HG03066 (cell line): ENCODE measurements at regions not wholly inside any gene's neighbourhood (a gene's known extent, or its start where the extent isn't known, plus 50 kb on each side); places are given as distances from the start of the nearest gene placed in this dataset.

Experiments used
- ATAC-seq: cut with Tn5 transposase; IDR thresholded peaks from one replicate; pipeline ENCODE4 v1.9.1; 2021; ENCODE audit warnings: low read depth; ENCODE audit not compliant: unreplicated experiment

DNA sequence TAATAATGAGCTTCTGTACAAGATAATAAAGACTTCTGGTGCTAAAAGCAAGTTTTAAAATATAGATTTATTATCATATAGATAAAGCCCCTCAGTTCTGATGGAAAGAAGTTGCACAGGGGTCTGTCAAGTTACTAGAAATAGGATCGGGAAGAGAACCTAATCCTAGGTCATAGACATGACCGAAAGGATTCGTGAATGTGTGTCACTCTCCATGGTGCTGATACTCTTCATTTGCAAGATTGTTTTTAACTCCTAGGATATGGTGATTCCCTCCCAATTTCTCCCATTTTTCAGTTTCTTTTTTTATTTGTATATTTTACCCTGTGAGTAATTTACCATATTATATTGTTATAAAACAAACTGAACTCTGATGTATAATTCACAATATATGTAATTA, 58.9 kb upstream of the CTNNA2 start:
- no peak for ATAC-seq

DNA sequence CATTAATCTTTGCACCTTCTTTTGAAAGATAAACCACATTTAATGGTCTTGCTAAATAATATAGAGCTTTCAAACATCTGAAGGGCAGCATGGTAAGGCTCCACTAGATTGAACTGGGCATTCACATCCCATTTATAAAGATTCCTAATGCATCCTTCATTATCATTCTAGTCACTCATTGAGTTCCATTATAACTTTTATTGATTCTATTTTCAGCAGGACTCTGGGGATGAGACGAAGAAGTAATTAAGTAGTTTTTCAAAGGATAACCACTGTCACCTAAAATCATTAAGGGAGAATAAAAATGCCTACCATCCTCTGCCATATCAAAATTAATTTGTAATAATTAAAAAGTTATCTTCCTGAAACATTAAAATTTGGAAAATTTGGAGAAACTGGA, 60.2 kb upstream of the CTNNA2 start:
- no peak for ATAC-seq

DNA sequence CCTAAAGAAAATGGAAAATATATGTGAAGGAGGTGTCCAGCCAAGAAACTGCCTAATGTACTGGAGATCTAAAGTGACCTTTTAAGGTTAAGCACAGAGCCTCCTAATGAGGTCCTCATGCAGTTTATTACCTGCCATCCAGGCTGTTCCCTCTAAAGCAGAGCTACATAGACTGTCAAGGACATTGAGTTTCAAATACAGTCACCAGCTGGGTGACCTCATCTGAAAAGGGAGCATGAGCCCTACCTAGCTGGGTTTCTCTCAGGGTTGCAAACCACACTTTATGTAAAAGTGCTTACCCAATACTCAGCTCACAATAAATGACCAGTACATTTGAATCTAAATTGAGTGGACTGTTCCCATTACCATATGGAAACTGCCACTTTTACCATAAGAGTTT, 65.4 kb upstream of the CTNNA2 start:
- ATAC-seq: no peak

DNA sequence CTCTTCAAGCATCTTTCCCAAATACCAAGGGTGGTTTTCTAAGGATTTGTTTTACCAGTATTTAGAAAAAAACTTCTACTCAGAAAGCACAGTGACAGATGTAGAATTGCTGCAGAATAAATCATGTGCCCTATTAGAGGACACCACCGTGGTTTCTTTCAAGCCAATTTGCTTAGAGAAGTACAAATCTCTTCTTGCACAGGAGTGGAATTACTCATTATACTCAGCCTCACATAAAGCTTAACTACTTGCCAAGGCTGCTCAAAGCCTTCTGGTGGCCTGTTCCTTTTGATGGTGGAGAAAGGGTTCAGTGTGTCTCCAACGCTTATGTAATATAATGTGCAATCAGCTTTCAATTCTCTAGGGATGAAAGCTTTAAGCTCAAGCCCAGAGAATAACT, 66.5 kb upstream of the CTNNA2 start:
- no peak for ATAC-seq

DNA sequence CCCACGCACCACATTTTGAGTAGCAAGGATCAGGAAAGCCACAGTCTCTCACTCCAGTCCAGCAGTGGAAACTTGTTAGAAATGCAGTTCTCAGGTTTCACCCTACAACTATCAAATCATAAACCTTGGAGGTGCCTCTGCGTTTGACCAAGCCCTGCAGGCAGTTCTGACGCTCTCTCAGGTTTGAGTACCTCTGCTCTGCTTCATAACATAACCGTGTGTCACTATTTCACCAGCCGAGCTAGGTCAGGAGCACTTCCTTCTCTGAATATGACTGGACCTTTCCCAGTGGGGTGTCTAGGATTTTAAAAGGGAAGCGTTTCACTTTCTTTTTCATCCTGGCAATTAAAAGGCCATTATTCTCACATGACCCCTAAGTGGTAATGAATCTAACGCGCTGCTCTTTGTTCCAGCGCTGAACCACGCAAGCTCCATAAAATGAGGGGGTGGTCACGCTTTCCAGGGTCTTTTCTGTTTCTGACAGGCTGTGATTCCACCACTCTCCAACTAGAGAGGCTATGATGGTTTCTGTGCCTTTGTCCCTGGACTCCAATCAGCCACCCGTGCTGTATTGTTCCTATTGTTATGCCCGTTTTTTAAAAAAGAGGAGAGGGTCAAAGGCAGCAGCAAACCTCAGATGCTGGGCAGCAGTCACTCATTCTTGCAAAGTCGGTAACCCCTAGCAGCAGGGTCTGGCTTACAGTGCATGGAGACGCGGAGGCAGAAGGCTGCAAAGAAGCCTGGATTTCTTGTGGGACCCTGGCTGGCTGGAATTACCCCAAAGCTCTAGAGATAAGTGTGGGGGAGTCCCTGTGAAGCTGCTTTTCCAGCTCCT, 75.2 kb upstream of the CTNNA2 start:
- no peak for ATAC-seq

DNA sequence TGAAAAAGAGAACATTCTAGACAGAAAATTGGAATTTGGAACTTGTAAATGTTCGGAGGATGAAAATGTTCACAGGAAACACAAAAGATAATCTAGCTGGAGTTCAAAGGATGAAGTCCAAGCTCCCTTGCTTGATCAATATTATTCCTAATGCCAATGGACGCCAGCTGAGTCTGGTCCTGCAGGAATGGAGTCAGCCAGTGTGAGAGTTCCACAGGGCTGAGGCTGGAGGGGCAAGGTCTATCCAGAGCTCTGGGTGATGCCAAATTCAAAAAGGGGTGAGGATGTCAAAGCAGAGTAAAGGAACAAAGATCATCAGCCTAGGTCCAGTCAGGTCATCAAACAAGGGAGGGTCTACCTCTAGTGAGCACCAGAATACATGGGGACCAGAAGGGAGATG, 78.5 kb upstream of the CTNNA2 start:
- ATAC-seq: no peak

DNA sequence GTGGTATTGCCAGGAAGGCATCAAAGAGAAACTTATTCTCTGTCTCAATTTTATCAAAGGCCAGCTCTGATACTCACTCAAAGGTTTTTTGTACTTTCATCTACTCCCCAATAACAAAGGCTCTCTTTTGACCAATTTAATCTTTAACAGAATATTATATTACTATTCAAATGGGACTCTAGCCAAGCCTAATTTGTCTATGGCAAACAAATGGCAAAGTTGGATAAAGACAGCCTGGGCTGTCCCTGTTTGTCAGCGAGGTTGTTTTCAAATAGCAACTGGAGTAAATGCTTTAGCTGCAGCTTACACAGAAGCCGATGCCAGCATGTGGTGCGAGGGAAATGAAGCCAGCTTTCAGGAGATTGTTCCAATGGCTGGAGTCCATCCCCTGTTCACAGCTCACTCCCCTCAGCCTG, 80.1 kb upstream of the CTNNA2 start:
- no peak for ATAC-seq

DNA sequence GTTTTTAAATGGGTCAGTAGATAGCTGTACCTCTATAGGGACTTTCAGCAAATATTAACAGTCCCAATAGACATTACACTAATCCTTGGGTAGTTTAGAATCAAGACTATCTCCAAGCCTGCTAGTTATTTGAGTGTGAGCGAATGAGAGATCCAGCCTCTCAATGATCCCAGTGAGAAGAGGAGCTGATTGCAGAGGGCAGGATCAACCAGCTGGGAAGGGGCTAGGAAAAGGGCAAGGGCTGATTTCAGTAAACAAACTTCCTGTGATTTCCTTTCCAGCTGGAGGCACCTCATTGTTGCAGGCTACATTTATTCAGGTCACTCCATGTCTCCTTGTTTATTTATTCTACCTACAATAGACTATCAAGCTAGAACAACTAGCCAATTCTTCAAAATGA, 84.1 kb upstream of the CTNNA2 start:
- no peak for ATAC-seq

DNA sequence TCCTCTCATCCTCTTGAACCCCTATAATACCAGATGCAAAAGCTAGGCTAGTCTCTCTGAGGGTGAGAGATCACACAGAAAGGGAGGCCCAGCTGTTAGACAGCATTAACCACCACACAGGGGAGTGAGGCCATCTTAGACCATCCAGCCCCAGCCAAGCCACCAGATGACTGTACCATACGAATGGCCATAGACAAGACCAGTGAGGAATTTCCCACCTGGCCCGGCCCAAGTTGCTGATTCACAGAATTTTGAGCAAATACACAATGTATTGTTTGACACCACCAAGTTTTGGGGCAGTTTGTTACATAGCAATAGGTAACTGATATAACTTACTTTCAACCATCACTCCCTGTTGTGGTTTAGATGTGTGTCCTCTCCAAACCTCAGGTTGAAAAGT, 98.2 kb upstream of the CTNNA2 start:
- ATAC-seq: no peak

DNA sequence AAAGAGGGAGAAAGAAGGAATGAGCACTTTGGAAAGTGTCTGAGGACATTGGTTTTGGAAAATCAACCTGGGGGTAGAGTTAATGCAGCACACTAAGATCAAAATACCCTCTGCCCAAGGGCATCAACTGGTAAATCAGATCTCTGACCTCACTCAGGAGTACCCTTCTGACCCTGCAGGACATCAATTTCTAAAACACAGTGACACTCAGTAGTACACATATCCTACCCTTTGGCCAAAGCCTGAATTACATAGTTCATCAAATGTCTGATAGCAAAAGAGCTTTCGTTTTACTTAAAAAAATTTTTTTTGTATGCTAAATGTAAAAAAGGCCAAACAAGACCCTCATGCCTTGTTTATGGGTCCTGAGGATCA, 118.4 kb upstream of the CTNNA2 start:
- no peak for ATAC-seq

DNA sequence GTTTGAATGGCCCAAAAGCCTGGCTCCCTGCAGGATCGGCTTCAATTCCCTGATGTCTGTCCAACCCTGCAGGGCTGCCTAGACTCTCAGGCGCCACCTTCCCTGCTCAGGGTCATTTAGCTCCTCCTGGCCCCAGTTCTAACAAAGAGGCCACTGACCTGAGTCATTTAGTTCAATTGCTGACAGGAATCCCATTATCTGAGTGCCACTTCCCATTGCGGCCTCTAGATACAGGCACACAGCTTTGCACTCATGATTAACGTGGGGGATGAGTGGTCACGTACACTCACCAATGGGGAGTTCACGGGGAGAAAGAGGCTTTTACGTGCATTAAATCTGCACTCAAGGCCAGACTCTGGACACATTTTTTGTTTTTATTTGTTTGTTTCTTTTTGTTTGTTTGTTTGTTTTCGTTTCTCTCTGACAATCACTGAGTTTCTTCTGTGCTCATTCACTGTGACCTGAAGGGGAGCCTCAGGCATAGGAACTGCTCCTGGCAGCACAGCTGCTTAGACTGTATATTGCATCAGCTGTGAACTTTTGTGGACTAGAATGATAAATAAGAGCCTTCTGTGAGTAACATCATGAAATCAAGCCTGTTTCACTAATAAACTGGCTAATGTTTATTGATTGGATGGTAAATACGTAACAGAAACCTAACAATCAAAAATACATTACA, 118.9 kb upstream of the CTNNA2 start:
- no peak for ATAC-seq

DNA sequence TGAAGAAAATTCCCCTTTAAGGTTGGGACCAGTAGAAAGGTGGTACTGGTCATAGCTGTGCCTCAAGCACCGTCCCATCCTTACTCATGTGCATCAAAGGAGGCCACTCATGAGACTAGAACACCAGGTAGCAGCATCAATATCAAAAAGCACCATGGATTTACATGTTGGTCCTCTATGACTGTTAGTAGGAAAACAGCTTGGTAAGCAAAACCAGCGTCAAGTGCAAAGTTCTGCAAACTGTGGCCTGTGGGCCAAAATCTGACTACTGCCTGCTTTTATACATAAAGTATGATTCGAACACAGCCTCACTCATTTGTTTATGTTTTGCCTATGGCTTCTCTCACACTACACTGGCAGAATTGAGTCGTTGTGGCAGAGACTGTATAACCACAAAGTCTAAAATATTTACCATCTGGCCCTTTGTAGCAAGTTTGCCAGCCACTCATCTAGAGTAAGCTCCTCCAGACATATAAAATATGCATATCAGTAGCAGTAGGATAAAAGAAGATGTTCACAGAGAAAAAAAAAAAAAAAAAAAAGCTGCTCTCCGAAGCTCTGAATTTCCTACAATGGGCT, 119.7 kb upstream of the CTNNA2 start:
- ATAC-seq: no peak

DNA sequence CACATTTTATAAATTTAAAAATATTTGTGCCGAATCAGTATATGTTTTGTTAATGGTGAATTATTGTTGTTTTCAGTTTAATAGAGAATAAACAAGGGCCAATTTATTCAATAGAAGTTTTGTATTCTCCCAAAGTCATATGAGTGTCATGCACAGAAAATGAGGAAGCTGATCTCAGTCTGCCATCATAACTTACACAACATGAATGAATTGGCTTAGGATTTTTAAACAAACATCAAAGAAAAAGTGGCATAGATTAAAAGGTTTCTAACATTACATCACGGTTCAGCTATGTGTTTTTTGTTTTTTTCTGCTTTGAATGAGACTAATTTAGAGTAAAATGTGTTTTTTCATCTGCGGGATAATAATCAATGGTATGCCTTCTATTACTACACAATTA, 123.4 kb upstream of the CTNNA2 start:
- ATAC-seq: no peak

DNA sequence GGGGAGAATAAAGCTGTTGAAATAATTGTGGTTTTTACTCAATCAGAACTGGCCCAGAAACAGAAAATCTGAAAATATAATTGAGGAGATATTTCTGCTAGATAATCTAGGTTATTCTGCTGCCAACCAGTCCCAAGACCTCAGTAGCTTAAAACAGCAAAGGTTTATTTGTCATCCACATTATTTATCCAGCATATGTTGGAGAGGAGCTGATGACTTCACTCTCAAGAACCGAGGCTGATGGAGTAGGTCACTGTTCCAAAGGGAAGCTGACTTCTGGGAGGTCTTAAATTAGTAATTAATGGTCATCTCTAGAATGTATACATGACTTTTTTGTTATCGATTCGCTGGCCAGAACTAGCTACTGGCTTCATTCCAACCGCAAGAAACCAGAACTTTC, 124.8 kb upstream of the CTNNA2 start:
- ATAC-seq: no peak

DNA sequence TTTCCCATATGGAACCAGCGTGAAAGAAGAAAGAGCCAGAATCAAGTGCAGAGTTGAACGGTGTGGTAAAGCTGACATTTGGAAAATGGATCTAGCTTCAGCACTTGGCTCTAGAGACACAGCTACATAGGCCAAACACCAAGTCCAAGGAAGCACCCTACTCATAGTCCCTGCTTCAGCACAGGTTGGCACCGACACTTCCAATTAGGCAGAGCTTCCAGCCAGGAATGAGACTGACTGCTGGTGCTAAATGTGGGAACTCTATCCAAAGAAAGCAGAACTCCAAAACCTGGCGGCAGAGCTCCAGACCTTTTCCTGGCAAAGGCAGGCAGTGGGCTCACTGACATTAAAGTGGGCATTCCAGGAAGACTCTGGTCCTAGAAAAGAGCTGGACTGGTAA, 125.4 kb upstream of the CTNNA2 start:
- ATAC-seq: no peak

DNA sequence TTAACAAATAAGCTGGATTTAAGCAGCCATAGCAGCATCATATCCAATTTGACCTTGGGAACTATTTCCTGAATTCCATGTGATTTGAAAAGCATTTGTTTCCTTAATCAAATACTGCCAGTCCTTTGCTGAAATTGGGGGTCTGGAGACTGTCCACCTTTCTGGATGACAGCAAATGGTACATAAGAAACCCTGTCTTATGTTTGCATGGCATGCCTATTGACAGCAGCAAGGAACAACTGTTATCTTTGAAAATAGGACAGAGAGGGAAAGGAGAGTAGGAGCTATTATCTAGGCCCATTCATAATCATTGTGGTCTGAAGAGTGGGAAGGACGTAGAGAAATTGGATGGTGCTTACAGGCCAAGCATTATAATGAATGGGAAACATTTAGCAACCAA, 129.2 kb upstream of the CTNNA2 start:
- no peak for ATAC-seq

DNA sequence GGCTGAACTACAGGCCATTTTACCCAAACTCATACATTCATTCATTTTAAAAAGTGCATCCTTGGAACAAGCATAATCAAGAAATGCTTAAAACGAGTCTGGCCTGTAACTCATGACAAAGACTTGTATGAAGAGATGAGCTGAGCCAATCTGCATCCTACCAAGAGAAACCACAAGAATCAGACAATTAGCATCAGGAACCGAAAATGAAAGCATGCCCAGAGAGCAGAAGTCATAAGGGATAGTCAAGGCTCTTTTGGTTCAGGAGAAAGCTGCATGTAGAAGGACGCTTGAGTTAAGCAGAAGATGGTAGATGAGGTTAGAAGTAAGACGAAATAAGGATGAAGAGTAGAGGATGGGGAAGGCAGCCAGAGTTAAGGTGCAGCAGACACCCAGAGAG, 137.0 kb upstream of the CTNNA2 start:
- ATAC-seq: no peak

DNA sequence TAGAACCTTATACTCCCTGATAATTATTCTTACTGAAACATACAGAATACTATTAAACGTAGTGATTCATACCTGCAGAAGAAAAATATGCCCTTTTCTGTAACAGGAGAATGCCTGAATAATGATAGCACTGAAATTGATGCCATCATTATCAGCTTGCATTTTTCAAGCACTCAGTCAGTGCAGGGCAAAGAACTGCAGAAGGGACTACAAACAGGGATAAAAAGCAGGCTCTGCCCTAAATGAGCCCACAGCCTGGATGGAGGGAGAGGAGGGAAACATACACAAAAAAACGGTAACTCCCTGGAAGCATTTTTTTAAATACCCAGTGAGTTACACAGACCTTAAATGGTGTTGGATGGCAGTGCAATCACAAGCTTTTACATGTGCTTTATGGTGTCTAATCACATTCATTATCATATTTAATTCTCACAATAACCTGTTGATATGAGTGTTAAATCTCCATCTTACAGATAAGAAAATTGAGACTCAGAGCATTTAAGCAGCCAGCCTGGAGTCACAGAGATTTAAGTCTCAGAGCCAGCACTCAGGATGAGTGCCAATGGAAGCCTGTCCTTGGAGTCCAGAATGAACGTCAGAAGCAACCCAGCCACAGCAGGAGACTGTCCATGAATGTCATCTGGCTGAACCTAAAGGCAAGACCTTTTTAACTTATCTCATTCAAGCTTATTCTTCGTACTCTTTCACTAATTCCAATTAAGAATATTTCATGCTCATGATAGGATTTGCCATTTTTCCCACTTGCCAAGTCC, 139.3 kb upstream of the CTNNA2 start:
- ATAC-seq: no peak

DNA sequence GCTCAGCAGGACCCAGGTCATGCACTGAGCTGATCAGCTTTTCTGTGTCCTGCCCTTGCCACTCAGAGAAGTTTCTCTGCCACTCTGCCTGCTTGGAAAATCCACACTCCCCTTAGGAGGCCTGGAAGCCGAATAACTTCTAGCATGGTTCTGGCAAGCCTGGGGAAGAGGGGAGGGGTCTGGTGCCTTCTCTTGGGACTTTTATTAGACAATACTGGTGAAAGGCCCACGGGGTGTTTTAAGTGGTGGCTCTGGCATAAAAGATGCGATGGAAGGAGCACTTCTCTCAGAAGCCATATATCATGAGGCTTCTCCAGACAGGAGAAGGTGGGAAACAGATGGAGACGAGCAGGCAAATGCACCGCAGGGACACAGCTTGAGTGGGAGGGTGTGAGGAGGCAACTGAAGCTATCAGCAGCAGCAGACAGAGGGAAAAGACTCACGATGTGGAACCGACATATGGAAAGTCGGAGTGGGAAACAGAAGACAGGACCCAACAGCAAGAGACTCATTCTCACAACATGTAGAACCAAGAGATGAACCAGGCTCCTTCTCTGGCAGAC, 141.8 kb upstream of the CTNNA2 start:
- no peak for ATAC-seq

DNA sequence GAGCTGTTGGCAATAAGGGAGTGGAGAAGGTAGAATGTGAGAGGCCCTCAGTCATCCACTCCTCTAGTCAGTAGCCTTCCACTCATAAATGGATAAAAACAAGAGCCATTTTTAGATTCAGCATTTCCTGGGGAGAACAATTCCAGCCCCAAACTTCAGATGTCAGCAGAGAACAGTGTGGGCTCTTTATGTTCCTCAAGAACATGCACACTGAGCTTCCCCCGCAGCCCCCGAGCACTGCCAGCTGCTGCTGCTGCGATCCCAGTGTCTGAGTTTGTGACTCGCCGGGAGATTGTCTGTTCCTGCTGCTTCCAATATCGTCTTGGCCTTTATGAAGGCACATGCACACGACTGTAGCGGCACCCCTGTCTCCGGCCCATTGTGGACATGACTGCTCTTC, 143.7 kb upstream of the CTNNA2 start:
- ATAC-seq: no peak

DNA sequence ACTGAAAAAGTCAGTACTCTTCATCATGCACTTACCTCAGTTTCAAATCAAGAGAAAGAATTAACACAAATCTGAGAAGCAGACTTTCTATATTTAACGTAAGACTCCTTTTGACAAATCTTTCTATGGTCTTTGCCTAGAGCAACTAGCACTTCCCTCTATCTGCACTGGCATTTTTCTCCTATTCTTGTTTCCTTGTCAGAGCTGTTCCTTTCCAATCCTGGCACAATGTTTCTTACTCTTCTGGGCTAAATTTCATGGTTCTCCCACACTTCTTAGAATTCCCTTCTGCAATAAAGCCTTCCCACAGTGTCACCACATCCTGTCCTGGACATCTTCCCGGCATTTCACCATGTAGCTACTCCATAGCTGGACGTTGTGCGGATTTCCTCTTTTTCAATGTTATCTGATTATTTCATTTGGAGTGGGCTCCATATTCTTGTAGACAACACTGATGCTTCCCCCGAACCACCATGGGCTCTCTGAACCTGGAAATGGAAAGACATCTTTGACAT, 144.7 kb upstream of the CTNNA2 start:
- ATAC-seq: no peak
